Right lobe of liver (tissue), 6 donors: ENCODE measurements at regions not wholly inside any gene's neighbourhood (a gene's known extent, or its start where the extent isn't known, plus 50 kb on each side); places are given as distances from the start of the nearest gene placed in this dataset.

Source experiments
- ATAC-seq, 4 donors: fragments of 200-7000 bp; cut with Tn5 transposase; one replicate each; pipeline ENCODE4 v1.9.1; 2020; ENCODE audit warnings: mild to moderate bottlenecking in 4 of 4, moderate library complexity in 4 of 4
- DNase-seq, 3 donors: peaks; one replicate each; pipeline ENCODE4 v3.0.0-alpha.2; 2020
- H3K27ac ChIP-seq, 3 donors: fragments of 200-600 bp; one replicate each; pipeline ENCODE4 v1.8.0; 2022
- H3K27me3 ChIP-seq, 2 donors: fragments of 200-600 bp; one replicate each; pipeline ENCODE4 v1.8.0; 2022
- H3K36me3 ChIP-seq, 4 donors: fragments of 200-600 bp; sonication (generic) in 1 of 4; one replicate each; pipeline versions ENCODE4 v1.5.1 to v1.8.0; 2017 to 2022; ENCODE audit warnings: control low read depth in 1 of 4
- H3K4me1 ChIP-seq, 4 donors: fragments of 200-600 bp; sonication (generic) in 1 of 4; one replicate each; pipeline versions ENCODE4 v1.5.1 to v1.8.0; 2017 to 2022; ENCODE audit warnings: control low read depth in 1 of 4
- H3K4me3 ChIP-seq, 3 donors: fragments of 200-600 bp; one replicate each; pipeline ENCODE4 v1.8.0; 2022
- H3K9me3 ChIP-seq, 4 donors: fragments of 200-600 bp; sonication (generic) in 1 of 4; one replicate each; pipeline versions ENCODE4 v1.5.1 to v1.8.0; 2017 to 2022; ENCODE audit warnings: control low read depth in 1 of 4
- CTCF ChIP-seq, 4 donors: fragments of 200-600 bp in 3 of 4; fragments of 450-650 bp in 1 of 4; IDR thresholded peaks; one replicate each; pipeline versions ENCODE4 v1.5.1 to v1.8.0; 2016 to 2022; ENCODE audit warnings: antibody characterized with exemption in 4 of 4, mild to moderate bottlenecking in 2 of 4
- POLR2A ChIP-seq: fragments of 450-650 bp; IDR thresholded peaks from one replicate; pipeline ENCODE4 v1.6.1; 2017; ENCODE audit warnings: antibody characterized with exemption, mild to moderate bottlenecking
- WGBS: methylation state at CpG from one replicate; pipeline ENCODE4 v1.1.6; 2018; ENCODE audit warnings: low coverage, low lambda C conversion rate; ENCODE audit not compliant: insufficient coverage; ENCODE audit errors: missing lambda C conversion rate; 5-methylcytosine and 5-hydroxymethylcytosine counted together
- intact Hi-C, 2 donors: fragments of 100-400 bp; cut with DNase I; formaldehyde crosslinking; loops; one replicate each; pipeline versions ENCODE4 v1.11.2 to v1.14.1; 2022
- donor health status: DM: no; HTN: yes; CAD: no.
- donor health status: DM: no; HTN: no; CAD: no.
- donor health status: DM: no; HTN: no; CAD: no.
- donor health status: DM: no; HTN: yes; CAD: no.
- donor health status: DM: no; HTN: yes; CAD: no.

DNA sequence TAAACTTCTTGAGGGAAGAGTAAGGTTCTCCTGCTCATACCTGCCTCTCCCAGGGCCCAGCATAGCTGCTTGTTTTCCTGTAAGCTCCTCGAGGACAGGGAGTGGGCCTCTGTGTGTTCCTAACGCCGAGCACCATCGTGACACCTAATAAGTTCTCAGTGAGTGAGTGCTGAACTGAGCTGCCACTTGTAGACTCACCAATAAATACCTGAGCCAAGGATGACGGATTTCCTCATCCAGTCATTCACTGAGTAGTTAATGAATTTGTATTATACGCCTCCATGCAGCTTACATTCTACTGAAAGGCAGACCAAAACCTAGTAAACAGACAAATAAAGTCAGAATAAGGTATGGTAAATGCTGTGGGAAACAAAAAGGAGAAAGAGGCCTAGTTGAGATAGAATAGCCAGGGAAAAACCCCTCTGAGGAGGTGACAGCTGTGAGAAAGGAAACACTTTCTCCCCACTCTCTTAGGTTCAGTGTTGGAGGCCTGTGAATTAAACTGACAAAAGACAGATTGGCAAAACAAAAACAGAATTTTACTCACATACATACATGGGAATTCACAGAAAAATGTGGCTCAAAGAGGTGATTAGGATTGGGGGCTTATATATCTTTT is 138.6 kb downstream of the B3GNT2 start:
- H3K9me3 ChIP-seq: no peaks in the 10 kb centered on the region
- H3K36me3 ChIP-seq: no peaks in the 10 kb centered on the region
- H3K27ac ChIP-seq: no peak overlapping the region
- DNase-seq: no peak
- H3K4me3 ChIP-seq: no peak overlapping the region
- H3K4me1 ChIP-seq: no peaks in the 10 kb centered on the region
- no peaks in the 10 kb centered on the region for H3K27me3 ChIP-seq
- ATAC-seq: no peak
- no peak for TF ChIP-seq CTCF (IDR thresholded peaks at IDR 0.05)
- no peak for TF ChIP-seq POLR2A
- intact Hi-C loops: no loop called here
- WGBS: 83% methylated on average over 6 of the region's 6 CpGs

GRCh38 chr2:62334009-62334408 is 138.1 kb downstream of the B3GNT2 start:
- intact Hi-C loops: no loop called here
- TF ChIP-seq CTCF (IDR thresholded peaks at IDR 0.05) (no peak), POLR2A (no peak)
- no peak overlapping the region for H3K4me3 ChIP-seq
- no peaks in the 10 kb centered on the region for H3K9me3 ChIP-seq
- H3K27ac ChIP-seq: no peak overlapping the region
- no peaks in the 10 kb centered on the region for H3K27me3 ChIP-seq
- no peaks in the 10 kb centered on the region for H3K4me1 ChIP-seq
- ATAC-seq: no peak
- DNase-seq: no peak
- WGBS: 70% methylated on average over 4 of the region's 4 CpGs
- no peaks in the 10 kb centered on the region for H3K36me3 ChIP-seq

GRCh38 chr2:62330959-62331358 is 135.0 kb downstream of the B3GNT2 start:
- no peak for TF ChIP-seq CTCF (IDR thresholded peaks at IDR 0.05)
- TF ChIP-seq POLR2A: no peak
- H3K4me1 ChIP-seq: no peaks in the 10 kb centered on the region
- DNase-seq (no peak), ATAC-seq (no peak)
- H3K36me3 ChIP-seq: no peaks in the 10 kb centered on the region
- H3K9me3 ChIP-seq: no peaks in the 10 kb centered on the region
- no peaks in the 10 kb centered on the region for H3K27me3 ChIP-seq
- intact Hi-C loops: no loop called here
- 100% methylated on average over 1 of the region's 1 CpG for WGBS
- H3K4me3 ChIP-seq: no peak overlapping the region
- no peak overlapping the region for H3K27ac ChIP-seq

- WGBS: 97% methylated on average over 3 of the region's 5 CpGs
- H3K4me1 ChIP-seq: no peaks in the 10 kb centered on the region
These were observed 133.9 kb downstream of the B3GNT2 start for GRCh38 chr2:62329797-62330196.

More at GRCh38 chr2:62329797-62330196, 133.9 kb downstream of the B3GNT2 start:
- no peak for DNase-seq
- intact Hi-C loops: no loop called here
- H3K36me3 ChIP-seq: no peaks in the 10 kb centered on the region
- ATAC-seq: no peak
- TF ChIP-seq POLR2A: no peak
- no peak for TF ChIP-seq CTCF (IDR thresholded peaks at IDR 0.05)
- no peaks in the 10 kb centered on the region for H3K27me3 ChIP-seq
- H3K4me3 ChIP-seq: no peak overlapping the region
- H3K27ac ChIP-seq: no peak overlapping the region
- no peaks in the 10 kb centered on the region for H3K9me3 ChIP-seq
